Cardiac fibroblast (primary cell): ENCODE measurements at regions not wholly inside any gene's neighbourhood (a gene's known extent, or its start where the extent isn't known, plus 50 kb on each side); places are given as distances from the start of the nearest gene placed in this dataset.

ENCODE experiments used
- DNase-seq, 2 donors: peaks; one replicate each; pipeline versions ENCODE4 v3.0.0 to v3.0.0-alpha.2; 2010; ENCODE audit warnings: low read depth in 2 of 2
- H3K4me3 ChIP-seq, 2 donors: replicated peaks in 1 of 2; 1 replicate in 1 of 2; 2 replicates in 1 of 2; pipeline ENCODE4 v1.5.1; 2011; ENCODE audit warnings: low read depth in 2 of 2, low read length in 2 of 2, mild to moderate bottlenecking in 2 of 2, moderate library complexity in 1 of 2
- TF ChIP-seq, protein P1 (sequence below): IDR thresholded peaks from one replicate; pipeline ENCODE4 v1.5.1; 2011; ENCODE audit warnings: low read depth, mild to moderate bottlenecking, low read length, inconsistent platforms

- TF ChIP-seq, protein P1, sequence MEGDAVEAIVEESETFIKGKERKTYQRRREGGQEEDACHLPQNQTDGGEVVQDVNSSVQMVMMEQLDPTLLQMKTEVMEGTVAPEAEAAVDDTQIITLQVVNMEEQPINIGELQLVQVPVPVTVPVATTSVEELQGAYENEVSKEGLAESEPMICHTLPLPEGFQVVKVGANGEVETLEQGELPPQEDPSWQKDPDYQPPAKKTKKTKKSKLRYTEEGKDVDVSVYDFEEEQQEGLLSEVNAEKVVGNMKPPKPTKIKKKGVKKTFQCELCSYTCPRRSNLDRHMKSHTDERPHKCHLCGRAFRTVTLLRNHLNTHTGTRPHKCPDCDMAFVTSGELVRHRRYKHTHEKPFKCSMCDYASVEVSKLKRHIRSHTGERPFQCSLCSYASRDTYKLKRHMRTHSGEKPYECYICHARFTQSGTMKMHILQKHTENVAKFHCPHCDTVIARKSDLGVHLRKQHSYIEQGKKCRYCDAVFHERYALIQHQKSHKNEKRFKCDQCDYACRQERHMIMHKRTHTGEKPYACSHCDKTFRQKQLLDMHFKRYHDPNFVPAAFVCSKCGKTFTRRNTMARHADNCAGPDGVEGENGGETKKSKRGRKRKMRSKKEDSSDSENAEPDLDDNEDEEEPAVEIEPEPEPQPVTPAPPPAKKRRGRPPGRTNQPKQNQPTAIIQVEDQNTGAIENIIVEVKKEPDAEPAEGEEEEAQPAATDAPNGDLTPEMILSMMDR: no peak
- DNase-seq: no peak
- no peak overlapping the region for H3K4me3 ChIP-seq
Observed at GRCh38 chr2:51553476-51553875, 521.5 kb upstream of the NRXN1 start.

DNA sequence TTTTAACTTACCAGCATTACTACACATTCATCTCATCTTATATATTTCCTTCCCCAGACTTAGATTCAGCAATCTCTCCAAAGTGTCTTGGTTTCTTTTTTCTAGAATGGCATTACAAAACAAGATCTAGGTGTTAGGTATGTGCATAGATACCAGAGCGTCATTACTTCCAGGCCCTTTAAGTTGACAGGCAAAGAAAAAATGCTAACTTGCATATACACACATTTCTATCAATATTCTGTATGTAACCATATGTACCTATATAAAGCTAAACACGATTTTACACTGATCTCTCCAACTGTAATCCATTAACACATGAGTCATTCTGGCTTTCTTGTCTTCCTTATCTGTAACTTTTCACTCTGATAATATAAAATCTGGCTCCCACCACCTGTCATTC lies 503.8 kb upstream of the NRXN1 start:
- H3K4me3 ChIP-seq: no peak overlapping the region
- no peak for DNase-seq
- TF ChIP-seq, protein P1: no peak

GRCh38 chr2:51534166-51534565 lies 502.2 kb upstream of the NRXN1 start:
- H3K4me3 ChIP-seq: no peak overlapping the region
- DNase-seq: no peak
- TF ChIP-seq, protein P1: no peak

- DNase-seq: no peak
- no peak overlapping the region for H3K4me3 ChIP-seq
- TF ChIP-seq, protein P1: no peak
Observed at GRCh38 chr2:51528156-51528555, 496.2 kb upstream of the NRXN1 start.

DNA sequence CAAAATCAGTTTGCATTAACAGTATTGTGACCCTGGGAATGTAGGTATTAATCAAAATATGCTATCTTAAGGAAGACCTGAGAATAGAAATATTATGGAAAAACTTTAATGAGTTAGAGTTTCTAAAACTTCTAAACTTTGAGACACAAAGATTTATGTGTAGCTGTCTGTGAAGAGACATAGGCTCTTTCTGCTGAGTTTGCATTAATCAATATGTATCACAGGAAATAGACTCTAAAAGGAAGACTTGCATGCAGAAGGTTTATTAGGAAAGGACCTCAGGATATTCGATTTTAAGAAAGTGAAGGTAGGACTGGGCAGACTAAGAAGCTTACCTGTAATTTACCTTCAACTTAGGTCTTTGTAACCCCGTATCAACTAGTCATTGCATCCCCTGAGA lies 494.8 kb upstream of the NRXN1 start:
- DNase-seq: no peak
- TF ChIP-seq, protein P1: no peak
- no peak overlapping the region for H3K4me3 ChIP-seq

DNA sequence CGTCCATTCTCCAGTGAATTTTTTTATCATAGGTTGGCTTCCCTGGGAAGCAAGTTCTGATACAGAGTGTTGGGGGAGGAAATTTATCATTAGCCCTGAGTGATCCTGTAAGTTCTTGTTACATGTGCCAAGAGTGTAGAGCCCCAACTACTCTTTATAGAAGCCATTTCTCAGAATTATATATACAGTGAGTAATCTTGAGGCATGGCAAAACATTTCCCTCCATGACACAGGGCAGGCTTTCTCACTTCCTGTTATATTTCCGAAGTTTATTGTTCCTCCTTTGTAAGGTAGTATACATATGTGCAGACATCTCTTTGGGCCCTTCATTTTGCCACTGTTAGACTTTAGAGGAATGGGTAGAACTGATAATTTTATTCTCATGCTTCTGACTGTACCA lies 484.7 kb upstream of the NRXN1 start:
- H3K4me3 ChIP-seq: no peak overlapping the region
- TF ChIP-seq, protein P1: no peak
- DNase-seq: no peak

- no peak for DNase-seq
- TF ChIP-seq, protein P1: no peak
- no peak overlapping the region for H3K4me3 ChIP-seq
Observed at GRCh38 chr2:51511002-51511401, 479.1 kb upstream of the NRXN1 start.
